GM20000 (cell line): ENCODE measurements at regions not wholly inside any gene's neighbourhood (a gene's known extent, or its start where the extent isn't known, plus 50 kb on each side); places are given as distances from the start of the nearest gene placed in this dataset.

Experiments
- DNase-seq: peaks from one replicate; pipeline ENCODE4 v3.0.0; 2012; ENCODE audit warnings: low spot score
- TF ChIP-seq, protein P1 (sequence below): IDR thresholded peaks from 2 replicates; pipeline ENCODE4 v1.5.1; 2012; ENCODE audit warnings: mild to moderate bottlenecking, control low read depth; ENCODE audit errors: extremely low read depth, missing control alignments

GRCh38 chr1:208432346-208432745 is 188.2 kb upstream of the PLXNA2 start:
- no peak for DNase-seq
- TF ChIP-seq, protein P1, sequence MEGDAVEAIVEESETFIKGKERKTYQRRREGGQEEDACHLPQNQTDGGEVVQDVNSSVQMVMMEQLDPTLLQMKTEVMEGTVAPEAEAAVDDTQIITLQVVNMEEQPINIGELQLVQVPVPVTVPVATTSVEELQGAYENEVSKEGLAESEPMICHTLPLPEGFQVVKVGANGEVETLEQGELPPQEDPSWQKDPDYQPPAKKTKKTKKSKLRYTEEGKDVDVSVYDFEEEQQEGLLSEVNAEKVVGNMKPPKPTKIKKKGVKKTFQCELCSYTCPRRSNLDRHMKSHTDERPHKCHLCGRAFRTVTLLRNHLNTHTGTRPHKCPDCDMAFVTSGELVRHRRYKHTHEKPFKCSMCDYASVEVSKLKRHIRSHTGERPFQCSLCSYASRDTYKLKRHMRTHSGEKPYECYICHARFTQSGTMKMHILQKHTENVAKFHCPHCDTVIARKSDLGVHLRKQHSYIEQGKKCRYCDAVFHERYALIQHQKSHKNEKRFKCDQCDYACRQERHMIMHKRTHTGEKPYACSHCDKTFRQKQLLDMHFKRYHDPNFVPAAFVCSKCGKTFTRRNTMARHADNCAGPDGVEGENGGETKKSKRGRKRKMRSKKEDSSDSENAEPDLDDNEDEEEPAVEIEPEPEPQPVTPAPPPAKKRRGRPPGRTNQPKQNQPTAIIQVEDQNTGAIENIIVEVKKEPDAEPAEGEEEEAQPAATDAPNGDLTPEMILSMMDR = no peak

DNA sequence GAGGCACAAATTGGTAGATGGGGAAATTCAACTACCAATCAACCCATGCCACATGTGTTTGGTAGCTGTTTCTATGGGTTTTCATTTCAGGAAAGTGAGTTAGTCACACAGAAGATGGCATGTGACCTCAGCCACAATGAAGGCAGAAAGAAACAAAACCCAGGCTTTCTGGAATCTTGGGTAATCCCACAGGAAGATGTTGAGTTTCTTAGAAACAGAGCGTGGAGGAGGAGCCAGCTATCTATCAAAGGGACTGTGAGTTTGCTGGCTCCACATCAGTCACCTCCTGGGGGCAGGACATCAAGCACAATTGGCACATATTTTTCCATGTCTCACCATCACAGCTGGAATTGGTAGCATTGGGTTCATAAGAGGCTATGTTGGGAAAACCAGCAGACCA is 188.9 kb upstream of the PLXNA2 start:
- DNase-seq = no peak
- TF ChIP-seq, protein P1 = no peak

DNA sequence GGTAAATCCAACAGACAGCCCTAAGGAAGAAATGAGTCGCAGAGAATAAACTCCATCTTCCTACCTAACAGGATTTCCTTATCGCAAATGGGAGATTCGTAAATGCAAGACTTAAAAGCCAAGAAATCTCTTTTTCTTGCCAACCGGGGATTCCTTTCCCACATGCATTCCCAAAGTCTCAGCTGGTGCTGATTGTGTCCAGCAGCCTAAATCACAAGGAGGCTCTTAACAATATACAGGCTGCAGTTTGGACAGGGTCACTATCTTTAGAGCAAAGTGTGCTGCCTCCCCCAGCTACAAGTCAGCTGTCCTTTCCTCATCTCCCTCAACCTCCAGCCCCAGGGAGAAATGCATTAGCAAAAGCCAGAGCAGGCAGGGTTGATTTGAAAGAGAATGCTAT is 189.8 kb upstream of the PLXNA2 start:
- TF ChIP-seq, protein P1 = no peak
- DNase-seq = no peak

DNA sequence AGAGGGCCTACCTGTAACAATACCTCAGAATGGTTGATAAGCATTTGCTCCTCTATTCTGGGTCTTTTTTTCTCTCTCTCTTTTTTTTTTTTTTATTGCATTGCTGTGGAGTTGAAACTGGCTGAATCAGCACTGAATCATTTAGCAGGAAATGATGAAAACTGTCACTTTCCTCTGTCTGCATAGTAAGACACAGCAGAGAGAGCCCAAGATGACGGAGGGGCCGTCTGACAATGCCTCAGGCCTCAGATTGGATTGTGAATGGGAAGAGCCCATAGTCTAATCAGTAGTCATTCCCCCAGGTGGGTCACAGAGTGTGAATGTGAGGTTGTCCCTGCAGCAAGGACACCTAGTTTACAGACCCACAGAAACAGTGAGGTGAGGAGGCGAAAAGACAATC is 193.2 kb upstream of the PLXNA2 start:
- DNase-seq = no peak

GRCh38 chr1:208438112-208438699 is 194.0 kb upstream of the PLXNA2 start:
- no peak for DNase-seq

More for the DNA sequence above, 193.2 kb upstream of the PLXNA2 start:
- TF ChIP-seq, protein P1 = no peak

GRCh38 chr1:208445758-208446203 is 201.6 kb upstream of the PLXNA2 start:
- TF ChIP-seq, protein P1 = no peak
- no peak for DNase-seq

More at GRCh38 chr1:208438112-208438699, 194.0 kb upstream of the PLXNA2 start:
- TF ChIP-seq, protein P1 = no peak

DNA sequence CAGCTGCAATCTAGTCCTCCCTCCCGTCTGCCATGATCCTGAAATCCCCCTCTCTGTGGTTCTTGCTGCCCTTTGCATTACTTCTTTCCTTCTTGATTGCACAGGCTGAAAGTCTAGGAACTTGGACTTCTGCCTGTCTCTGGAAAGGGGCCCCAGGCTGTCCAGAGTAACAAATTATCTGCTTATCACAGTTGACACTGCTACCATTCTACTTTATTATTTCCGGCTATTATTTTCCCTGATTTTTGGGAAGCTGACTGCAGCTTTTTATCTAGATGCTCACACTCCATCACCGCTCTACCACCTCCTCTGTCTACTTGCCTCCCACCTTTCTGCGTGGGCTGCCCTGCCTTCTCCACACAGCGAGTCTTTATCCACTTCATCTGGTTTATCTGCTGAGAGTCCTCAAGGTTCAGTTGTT is 202.1 kb upstream of the PLXNA2 start:
- DNase-seq = no peak
- TF ChIP-seq, protein P1 = no peak
